ENCODE measurements at regions not wholly inside any gene's neighbourhood (a gene's known extent, or its start where the extent isn't known, plus 50 kb on each side); places are given as distances from the start of the nearest gene placed in this dataset.

DNA sequence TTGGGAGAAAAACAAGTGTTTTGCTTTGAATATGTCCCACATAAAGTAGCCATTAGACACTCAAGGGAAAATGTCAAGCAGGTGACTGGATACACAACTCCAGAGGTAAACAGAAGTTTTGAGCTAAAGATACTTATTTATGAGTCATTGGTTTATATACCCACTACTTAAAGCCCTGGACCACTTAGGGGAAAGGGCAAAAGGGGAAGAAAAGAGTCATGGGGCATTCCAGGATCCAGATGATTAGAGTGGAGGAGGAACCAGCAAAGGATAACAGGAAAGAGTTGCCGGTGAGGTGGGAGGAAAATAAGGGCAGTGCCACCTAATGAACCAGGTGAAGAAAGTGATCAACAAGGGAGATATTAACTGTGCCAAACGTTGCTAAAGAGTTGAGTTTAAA, 254.2 kb upstream of the NR4A3 start:
- H3K14ac ChIP-seq (ENCODE audit: insufficient read length) = no peak overlapping the region
- ChIA-PET POLR2A (ENCODE audit: partially characterized antibody) (no interaction called here), CTCF (ENCODE audit: partially characterized antibody) (no interaction called here)
- no peak overlapping the region for H4K91ac ChIP-seq (replicated peaks; ENCODE audit: insufficient read length, low read length)
- no peaks in the 10 kb centered on the region for H4K20me1 ChIP-seq (replicated peaks in 1 of 2; ENCODE audit: control insufficient read depth in 1 of 2, insufficient read depth in 2 of 2, low read length in 2 of 2)
- no peak overlapping the region for H2BK15ac ChIP-seq (ENCODE audit: low read length)
- H3K56ac ChIP-seq (replicated peaks; ENCODE audit: insufficient read length, low read depth, low read length) = no peak overlapping the region
- no peak overlapping the region for H3K27ac ChIP-seq (ENCODE audit: low read depth, low read length)
- no peaks in the 10 kb centered on the region for H3K27me3 ChIP-seq (replicated peaks in 1 of 4; ENCODE audit: control insufficient read depth in 3 of 4, extremely low read depth in 1 of 4, insufficient read depth in 3 of 4, low read length in 3 of 4)
- no peak for FAIRE-seq
- no peak overlapping the region for H3K23ac ChIP-seq (ENCODE audit: insufficient read length)
- H4K5ac ChIP-seq (ENCODE audit: insufficient read length, low read depth, low read length) = no peak overlapping the region
- H3K4me3 ChIP-seq (ENCODE audit: extremely low read depth in 1 of 4, insufficient read depth in 2 of 4, low read depth in 3 of 4, low read length in 4 of 4) = no peak overlapping the region
- H2AFZ ChIP-seq (ENCODE audit: low read length) = no peak overlapping the region
- no peaks in the 10 kb centered on the region for H3K79me1 ChIP-seq (ENCODE audit: low read depth, low read length)
- no peak overlapping the region for H2BK20ac ChIP-seq (ENCODE audit: low read length)
- no peak overlapping the region for H2AK5ac ChIP-seq (ENCODE audit: low read depth, low read length)
- H2BK5ac ChIP-seq (ENCODE audit: low read depth, low read length) = no peak overlapping the region
- no peaks in the 10 kb centered on the region for H3K36me3 ChIP-seq (ENCODE audit: control insufficient read depth in 2 of 4, insufficient read depth in 4 of 4, low read length in 3 of 4)
- no peak overlapping the region for H2BK12ac ChIP-seq (ENCODE audit: low read depth, low read length)
- H3K4me2 ChIP-seq (ENCODE audit: insufficient read depth in 1 of 2, low read depth in 2 of 2, low read length in 2 of 2) = no peak overlapping the region
- H2BK120ac ChIP-seq (replicated peaks; ENCODE audit: low read depth, low read length) = no peak overlapping the region
- no peaks in the 10 kb centered on the region for H3K9me3 ChIP-seq (ENCODE audit: insufficient read depth in 2 of 2, low read depth in 1 of 2, low read length in 1 of 2)
- WGBS, 2 experiments (ENCODE audit: extremely low coverage in 1 of 2, insufficient coverage in 1 of 2, insufficient read length in 1 of 2, insufficient replicate concordance in 2 of 2, low coverage in 1 of 2, low lambda C conversion rate in 2 of 2, missing lambda C conversion rate in 1 of 2) = 97% methylated on average over 2 of the region's 2 CpGs; no CpG with 5 or more reads in 1 of the 2 experiments
- no peak overlapping the region for H3K9ac ChIP-seq (replicated peaks in 1 of 4; ENCODE audit: extremely low read depth in 1 of 4, low read depth in 3 of 4, low read length in 3 of 4)
- H3K18ac ChIP-seq (ENCODE audit: extremely low read depth, low read length) = no peak overlapping the region
- DNase-seq (ENCODE audit: low read depth in 1 of 2, low spot score in 2 of 2) = no peak
- no peak overlapping the region for H4K8ac ChIP-seq (ENCODE audit: extremely low read depth, insufficient read depth, low read length)
- no peak overlapping the region for H3K4ac ChIP-seq (replicated peaks; ENCODE audit: insufficient read length, low read depth, low read length)
- no peaks in the 10 kb centered on the region for H3K79me2 ChIP-seq (ENCODE audit: control insufficient read depth in 1 of 2, insufficient read depth in 2 of 2, low read length in 2 of 2)
- no peaks in the 10 kb centered on the region for H3K4me1 ChIP-seq (replicated peaks in 1 of 4; ENCODE audit: control insufficient read depth in 3 of 4, insufficient read depth in 4 of 4, low read length in 3 of 4)
- H3K23me2 ChIP-seq (ENCODE audit: low read depth, low read length) = no peaks in the 10 kb centered on the region; the same call in 1 of the 2 replicates
- TF ChIP-seq RFX5 (IDR thresholded peaks at IDR 0.05; ENCODE audit: borderline replicate concordance, low read depth, low read length) (no peak), EGR1 (IDR thresholded peaks at IDR 0.05; ENCODE audit: borderline replicate concordance, low read depth, low read length) (no peak), JUN (IDR thresholded peaks at IDR 0.05; ENCODE audit: low read depth, low read length) (no peak), TAF1 (IDR thresholded peaks at IDR 0.05; ENCODE audit: low read depth, low read length) (no peak), ATF2 (IDR thresholded peaks at IDR 0.05; ENCODE audit: low read length) (no peak), NRF1 (IDR thresholded peaks at IDR 0.05; ENCODE audit: low read depth, low read length) (no peak), CTBP2 (IDR thresholded peaks at IDR 0.05; ENCODE audit: borderline replicate concordance, insufficient read depth, insufficient read length, low read length) (no peak), PHF8 (conservative IDR thresholded peaks at IDR 0.05; ENCODE audit: low read depth, low read length) (no peak), BCL11A (IDR thresholded peaks at IDR 0.05; ENCODE audit: low read depth in 2 of 2, low read length in 2 of 2) (no peak), ZNF274 (IDR thresholded peaks at IDR 0.05; ENCODE audit: borderline replicate concordance, extremely low read depth, low read length) (no peak), GTF2F1 (IDR thresholded peaks at IDR 0.05; ENCODE audit: borderline replicate concordance, low read depth, low read length) (no peak), JUND (IDR thresholded peaks at IDR 0.05; ENCODE audit: low read length) (no peak), RAD21 (IDR thresholded peaks at IDR 0.05 in 1 of 2, conservative IDR thresholded peaks at IDR 0.05 in 1 of 2; ENCODE audit: low read depth in 2 of 2, low read length in 2 of 2) (no peak), HDAC6 (IDR thresholded peaks at IDR 0.05; ENCODE audit: low read depth, low read length) (no peak)
